ENCODE measurements at regions not wholly inside any gene's neighbourhood (a gene's known extent, or its start where the extent isn't known, plus 50 kb on each side); places are given as distances from the start of the nearest gene placed in this dataset.

- TF ChIP-seq HNRNPL (IDR thresholded peaks at IDR 0.05; ENCODE audit: low read depth, low read length) (no peak), STAG1 (CRISPR knock-in tag; IDR thresholded peaks at IDR 0.05) (no peak), MEIS1 (CRISPR knock-in tag; IDR thresholded peaks at IDR 0.05; ENCODE audit: borderline replicate concordance) (no peak), FOXK1 (CRISPR knock-in tag; IDR thresholded peaks at IDR 0.05; ENCODE audit: borderline replicate concordance, low read depth) (no peak), POLR2AphosphoS2 (IDR thresholded peaks at IDR 0.05; ENCODE audit: low read depth, low read length) (no peak), ASH2L (IDR thresholded peaks at IDR 0.05; ENCODE audit: insufficient read length, low read depth, low read length) (no peak), NFE2 (CRISPR knock-in tag; IDR thresholded peaks at IDR 0.05) (no peak), NFYB (CRISPR knock-in tag; IDR thresholded peaks at IDR 0.05) (no peak), ZFP62 (CRISPR knock-in tag; IDR thresholded peaks at IDR 0.05) (no peak), ZNF296 (CRISPR knock-in tag; conservative IDR thresholded peaks at IDR 0.05) (no peak)
- TF ChIP-seq, protein P1, sequence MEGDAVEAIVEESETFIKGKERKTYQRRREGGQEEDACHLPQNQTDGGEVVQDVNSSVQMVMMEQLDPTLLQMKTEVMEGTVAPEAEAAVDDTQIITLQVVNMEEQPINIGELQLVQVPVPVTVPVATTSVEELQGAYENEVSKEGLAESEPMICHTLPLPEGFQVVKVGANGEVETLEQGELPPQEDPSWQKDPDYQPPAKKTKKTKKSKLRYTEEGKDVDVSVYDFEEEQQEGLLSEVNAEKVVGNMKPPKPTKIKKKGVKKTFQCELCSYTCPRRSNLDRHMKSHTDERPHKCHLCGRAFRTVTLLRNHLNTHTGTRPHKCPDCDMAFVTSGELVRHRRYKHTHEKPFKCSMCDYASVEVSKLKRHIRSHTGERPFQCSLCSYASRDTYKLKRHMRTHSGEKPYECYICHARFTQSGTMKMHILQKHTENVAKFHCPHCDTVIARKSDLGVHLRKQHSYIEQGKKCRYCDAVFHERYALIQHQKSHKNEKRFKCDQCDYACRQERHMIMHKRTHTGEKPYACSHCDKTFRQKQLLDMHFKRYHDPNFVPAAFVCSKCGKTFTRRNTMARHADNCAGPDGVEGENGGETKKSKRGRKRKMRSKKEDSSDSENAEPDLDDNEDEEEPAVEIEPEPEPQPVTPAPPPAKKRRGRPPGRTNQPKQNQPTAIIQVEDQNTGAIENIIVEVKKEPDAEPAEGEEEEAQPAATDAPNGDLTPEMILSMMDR (CRISPR knock-in tag; IDR thresholded peaks at IDR 0.05) = no peak
Measured at GRCh38 chr18:66193394-66193793, 410.5 kb downstream of the CDH19 start.
